ENCODE measurements at regions not wholly inside any gene's neighbourhood (a gene's known extent, or its start where the extent isn't known, plus 50 kb on each side); places are given as distances from the start of the nearest gene placed in this dataset.

GRCh38 chr7:110417611-110418010, 673.3 kb upstream of the LRRN3 start:
- H3K4me3 ChIP-seq, result no peak overlapping the region
- no peak overlapping the region for H3K27ac ChIP-seq
- no peak for TF ChIP-seq CTCF (IDR thresholded peaks at IDR 0.05)
- TF ChIP-seq POLR2A (IDR thresholded peaks at IDR 0.05), result no peak
- no peak for TF ChIP-seq POLR2AphosphoS5 (IDR thresholded peaks at IDR 0.05)
- no peaks in the 10 kb centered on the region for H3K27me3 ChIP-seq (replicated peaks; ENCODE audit: insufficient read depth)
- 79% methylated on average over 2 of the region's 2 CpGs for WGBS
- no peaks in the 10 kb centered on the region for H3K4me1 ChIP-seq (replicated peaks)
- intact Hi-C loops (cut with DNase I), result no loop called here
- no peaks in the 10 kb centered on the region for H3K36me3 ChIP-seq
- DNase-seq (ENCODE audit: low spot score), result no peak
- H3K9me3 ChIP-seq, result no peaks in the 10 kb centered on the region

DNA sequence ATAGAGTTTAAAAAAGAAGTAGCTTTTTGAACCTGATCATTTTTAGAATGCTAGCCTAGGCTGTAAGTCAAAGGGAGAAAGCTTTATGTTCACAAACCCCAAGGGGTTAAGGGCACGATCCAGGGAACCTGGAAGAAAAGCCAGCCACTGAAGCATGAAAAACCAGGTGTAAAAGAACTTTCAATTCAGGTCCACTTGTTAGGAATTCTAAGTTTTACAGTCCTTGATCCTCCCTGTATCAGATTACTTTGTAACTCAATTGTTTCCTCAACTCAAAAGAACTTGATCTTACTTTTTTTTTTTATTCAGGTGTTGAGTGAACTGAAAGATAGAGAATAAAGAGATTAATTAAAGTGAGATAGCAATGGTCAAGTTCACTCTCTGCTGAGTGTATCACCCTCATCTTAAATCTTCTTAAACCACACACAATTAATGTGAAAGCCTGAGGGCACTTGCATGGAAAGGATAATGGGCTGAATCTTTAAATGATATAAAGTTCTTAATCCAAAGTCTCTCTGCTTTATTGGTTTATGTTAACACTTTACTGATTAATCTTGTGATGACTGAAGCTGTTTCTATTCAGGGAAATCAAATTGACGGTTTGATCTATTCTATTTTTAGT, 672.2 kb upstream of the LRRN3 start:
- H3K27me3 ChIP-seq (replicated peaks; ENCODE audit: insufficient read depth), result no peaks in the 10 kb centered on the region
- no peaks in the 10 kb centered on the region for H3K36me3 ChIP-seq
- no peaks in the 10 kb centered on the region for H3K4me1 ChIP-seq (replicated peaks)
- H3K4me3 ChIP-seq, result no peak overlapping the region
- 58% methylated on average over 2 of the region's 2 CpGs for WGBS
- TF ChIP-seq CTCF (IDR thresholded peaks at IDR 0.05) (no peak), POLR2AphosphoS5 (IDR thresholded peaks at IDR 0.05) (no peak), POLR2A (IDR thresholded peaks at IDR 0.05) (no peak)
- intact Hi-C loops (cut with DNase I), result no loop called here
- no peak overlapping the region for H3K27ac ChIP-seq
- H3K9me3 ChIP-seq, result no peaks in the 10 kb centered on the region
- no peak for DNase-seq (ENCODE audit: low spot score)

GRCh38 chr7:110420788-110421187, 670.1 kb upstream of the LRRN3 start:
- WGBS, result 92% methylated on average over 1 of the region's 1 CpG
- no peak for DNase-seq (ENCODE audit: low spot score)
- Histone ChIP-seq H3K36me3 (no peaks in the 10 kb centered on the region), H3K4me3 (no peak overlapping the region), H3K27ac (no peak overlapping the region), H3K27me3 (replicated peaks; ENCODE audit: insufficient read depth) (no peaks in the 10 kb centered on the region), H3K9me3 (no peaks in the 10 kb centered on the region), H3K4me1 (replicated peaks) (no peaks in the 10 kb centered on the region)
- intact Hi-C loops (cut with DNase I), result no loop called here
- TF ChIP-seq POLR2AphosphoS5 (IDR thresholded peaks at IDR 0.05), result no peak
- TF ChIP-seq POLR2A (IDR thresholded peaks at IDR 0.05), result no peak
- TF ChIP-seq CTCF (IDR thresholded peaks at IDR 0.05), result no peak

GRCh38 chr7:110421490-110422241, 669.3 kb upstream of the LRRN3 start:
- intact Hi-C loops (cut with DNase I), result no loop called here

More at GRCh38 chr7:110421490-110422241, 669.3 kb upstream of the LRRN3 start:
- H3K27ac ChIP-seq, result no peak overlapping the region
- no peaks in the 10 kb centered on the region for H3K27me3 ChIP-seq (replicated peaks; ENCODE audit: insufficient read depth)
- WGBS, result 88% methylated on average over 5 of the region's 5 CpGs
- H3K4me3 ChIP-seq, result no peak overlapping the region
- no peaks in the 10 kb centered on the region for H3K36me3 ChIP-seq
- DNase-seq (ENCODE audit: low spot score), result no peak
- no peaks in the 10 kb centered on the region for H3K4me1 ChIP-seq (replicated peaks)
- H3K9me3 ChIP-seq, result no peaks in the 10 kb centered on the region
- TF ChIP-seq POLR2A (IDR thresholded peaks at IDR 0.05), result no peak
- TF ChIP-seq CTCF (IDR thresholded peaks at IDR 0.05), result no peak
- no peak for TF ChIP-seq POLR2AphosphoS5 (IDR thresholded peaks at IDR 0.05)
